HepG2 (cell line): ENCODE measurements at regions not wholly inside any gene's neighbourhood (a gene's known extent, or its start where the extent isn't known, plus 50 kb on each side); places are given as distances from the start of the nearest gene placed in this dataset.
A peak's percentile ranks its signal among the peaks of the same experiment; 100 is the strongest.

Experiments used
- BHLHE40 ChIP-seq: IDR thresholded peaks from 2 replicates; pipeline ENCODE4 v1.6.1; 2011; ENCODE audit warnings: low read length, improper control_type of control experiment
- CREB1 ChIP-seq, 2 experiments: fragments of 450-650 bp in 1 of 2; IDR thresholded peaks; 2 replicates each; pipeline ENCODE4 v1.6.1; 2016 to 2017; ENCODE audit warnings: control low read depth in 1 of 2, mild to moderate bottlenecking in 1 of 2, missing compliant biosample characterization in 1 of 2, missing genetic modification characterization in 1 of 2
- DDIT3 ChIP-seq: sonication (generic); formaldehyde crosslinking; IDR thresholded peaks from 2 replicates; pipeline ENCODE4 v1.4.0; 2020; ENCODE audit warnings: mild to moderate bottlenecking, missing genetic modification reagents
- FLYWCH1 ChIP-seq: sonication (generic); formaldehyde crosslinking; IDR thresholded peaks from 2 replicates; pipeline ENCODE4 v1.8.1; 2023; ENCODE audit warnings: mild to moderate bottlenecking, missing genetic modification reagents
- IRF2 ChIP-seq: IDR thresholded peaks from 2 replicates; pipeline ENCODE4 v1.6.1; 2018; ENCODE audit warnings: missing genetic modification reagents, missing compliant biosample characterization
- MIER2 ChIP-seq: IDR thresholded peaks from 2 replicates; pipeline ENCODE4 v1.6.1; 2016; ENCODE audit warnings: missing biosample characterization, missing genetic modification reagents
- MLXIP ChIP-seq: sonication (generic); formaldehyde crosslinking; IDR thresholded peaks from 2 replicates; pipeline ENCODE4 v1.9.0; 2021; ENCODE audit warnings: missing genetic modification reagents, borderline replicate concordance
- MTA1 ChIP-seq: sonication (generic); formaldehyde crosslinking; IDR thresholded peaks from 2 replicates; pipeline ENCODE4 v1.4.0; 2020; ENCODE audit warnings: missing genetic modification reagents, mild to moderate bottlenecking, borderline replicate concordance
- MXD4 ChIP-seq: IDR thresholded peaks from 2 replicates; pipeline ENCODE4 v1.6.1; 2016; ENCODE audit warnings: mild to moderate bottlenecking, missing biosample characterization, missing genetic modification reagents
- NFKBIZ ChIP-seq: IDR thresholded peaks from 2 replicates; pipeline ENCODE4 v1.6.1; 2018; ENCODE audit warnings: missing genetic modification reagents, missing compliant biosample characterization
- PAXIP1 ChIP-seq: sonication (generic); formaldehyde crosslinking; conservative IDR thresholded peaks from 2 replicates; pipeline ENCODE4 v1.4.0; 2020; ENCODE audit warnings: mild to moderate bottlenecking, missing genetic modification reagents, moderate library complexity
- POGZ ChIP-seq: sonication (generic); formaldehyde crosslinking; IDR thresholded peaks from 2 replicates; pipeline ENCODE4 v1.4.0; 2020; ENCODE audit warnings: mild to moderate bottlenecking, missing genetic modification reagents
- REL ChIP-seq: sonication (generic); formaldehyde crosslinking; conservative IDR thresholded peaks from 2 replicates; pipeline ENCODE4 v1.8.0; 2022; ENCODE audit warnings: mild to moderate bottlenecking, missing genetic modification reagents, moderate library complexity
- SMAD9 ChIP-seq: sonication (generic); formaldehyde crosslinking; IDR thresholded peaks from 2 replicates; pipeline ENCODE4 v1.5.1; 2020; ENCODE audit warnings: mild to moderate bottlenecking, missing genetic modification reagents
- ZNF142 ChIP-seq: sonication (generic); formaldehyde crosslinking; IDR thresholded peaks from 2 replicates; pipeline ENCODE4 v1.4.0; 2020; ENCODE audit warnings: missing genetic modification reagents
- ZNF484 ChIP-seq: sonication (generic); formaldehyde crosslinking; IDR thresholded peaks from 2 replicates; pipeline ENCODE4 v1.5.1; 2020; ENCODE audit warnings: mild to moderate bottlenecking, low read depth, missing genetic modification reagents, borderline replicate concordance
- ZNF850 ChIP-seq: sonication (generic); formaldehyde crosslinking; conservative IDR thresholded peaks from 2 replicates; pipeline ENCODE4 v1.9.0; 2021; ENCODE audit warnings: mild to moderate bottlenecking, missing genetic modification reagents

GRCh38 chr7:51481421-51481820, 164.8 kb upstream of the COBL start (continued):
- no peak for TF ChIP-seq ZNF142 (CRISPR knock-in tag)
- no peak for TF ChIP-seq SMAD9 (CRISPR knock-in tag)
- no peak for TF ChIP-seq NFKBIZ (CRISPR knock-in tag)
- TF ChIP-seq MXD4 (CRISPR knock-in tag): no peak
- TF ChIP-seq CREB1 (IDR thresholded peaks at IDR 0.05): no peak
- TF ChIP-seq CREB1 (CRISPR knock-in tag; IDR thresholded peaks at IDR 0.05): 0 out of 2 replicates have a peak, but pooled peaks have one; percentile 22
- peak; percentile 67; the same call in 1 of the 2 replicates for TF ChIP-seq IRF2 (CRISPR knock-in tag)
- TF ChIP-seq FLYWCH1 (CRISPR knock-in tag): no peak
- no peak for TF ChIP-seq MTA1 (CRISPR knock-in tag)
- no peak for TF ChIP-seq ZNF484
- TF ChIP-seq ZNF850 (CRISPR knock-in tag): no peak
- TF ChIP-seq REL (CRISPR knock-in tag): no peak
- peak; percentile 72 for TF ChIP-seq MIER2 (CRISPR knock-in tag)
- 0 out of 2 replicates have a peak, but pooled peaks have one; percentile 38 for TF ChIP-seq PAXIP1 (CRISPR knock-in tag)
- no peak for TF ChIP-seq BHLHE40
- TF ChIP-seq DDIT3: no peak
- TF ChIP-seq MLXIP: no peak
- 0 out of 2 replicates have a peak, but pooled peaks have one; percentile 31 for TF ChIP-seq POGZ (CRISPR knock-in tag)
